ENCODE measurements at regions not wholly inside any gene's neighbourhood (a gene's known extent, or its start where the extent isn't known, plus 50 kb on each side); places are given as distances from the start of the nearest gene placed in this dataset.

DNA sequence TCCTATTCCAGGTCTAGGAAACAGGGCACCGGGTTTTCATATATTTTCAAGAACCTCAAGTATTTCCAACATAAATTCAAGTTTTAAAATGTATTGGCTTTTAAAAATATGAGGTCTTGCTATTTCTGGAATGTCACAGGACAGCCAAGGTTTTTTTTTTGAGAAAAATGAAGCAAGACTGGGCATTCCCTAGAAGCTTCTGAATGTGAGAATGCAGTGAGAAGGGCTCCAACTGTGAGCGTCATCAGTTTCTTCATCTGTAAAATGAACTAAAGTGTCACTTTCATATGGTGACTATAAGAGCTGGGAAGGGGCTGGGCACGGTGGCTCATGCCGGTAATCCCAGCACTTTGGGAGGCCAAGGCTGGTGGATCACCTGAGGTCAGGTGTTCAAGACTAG is 455.8 kb upstream of the MAF start:
- no peak for DNase-seq
- no peak overlapping the region for H3K9ac ChIP-seq (ENCODE audit: extremely low read depth, low read length, poor library complexity, severe bottlenecking)
- no peaks in the 10 kb centered on the region for H3K4me1 ChIP-seq (ENCODE audit: control insufficient read depth, insufficient read depth, low read length)
- H3K36me3 ChIP-seq (ENCODE audit: control insufficient read depth, insufficient read depth, low read length) = no peaks in the 10 kb centered on the region
- Mint-ChIP-seq H3K27ac (no peak overlapping the region), H3K27me3 (ENCODE audit: insufficient read depth) (peaks cover 62% of the 10 kb centered on the region), H3K36me3 (ENCODE audit: low read depth) (no peaks in the 10 kb centered on the region), H3K4me3 (no peak overlapping the region), H3K9me3 (no peaks in the 10 kb centered on the region), H3K4me1 (peaks cover 11% of the 10 kb centered on the region)
- TF ChIP-seq, protein P1, sequence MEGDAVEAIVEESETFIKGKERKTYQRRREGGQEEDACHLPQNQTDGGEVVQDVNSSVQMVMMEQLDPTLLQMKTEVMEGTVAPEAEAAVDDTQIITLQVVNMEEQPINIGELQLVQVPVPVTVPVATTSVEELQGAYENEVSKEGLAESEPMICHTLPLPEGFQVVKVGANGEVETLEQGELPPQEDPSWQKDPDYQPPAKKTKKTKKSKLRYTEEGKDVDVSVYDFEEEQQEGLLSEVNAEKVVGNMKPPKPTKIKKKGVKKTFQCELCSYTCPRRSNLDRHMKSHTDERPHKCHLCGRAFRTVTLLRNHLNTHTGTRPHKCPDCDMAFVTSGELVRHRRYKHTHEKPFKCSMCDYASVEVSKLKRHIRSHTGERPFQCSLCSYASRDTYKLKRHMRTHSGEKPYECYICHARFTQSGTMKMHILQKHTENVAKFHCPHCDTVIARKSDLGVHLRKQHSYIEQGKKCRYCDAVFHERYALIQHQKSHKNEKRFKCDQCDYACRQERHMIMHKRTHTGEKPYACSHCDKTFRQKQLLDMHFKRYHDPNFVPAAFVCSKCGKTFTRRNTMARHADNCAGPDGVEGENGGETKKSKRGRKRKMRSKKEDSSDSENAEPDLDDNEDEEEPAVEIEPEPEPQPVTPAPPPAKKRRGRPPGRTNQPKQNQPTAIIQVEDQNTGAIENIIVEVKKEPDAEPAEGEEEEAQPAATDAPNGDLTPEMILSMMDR (conservative IDR thresholded peaks at IDR 0.05) = no peak
- H3K27me3 ChIP-seq (ENCODE audit: control insufficient read depth, insufficient read depth, low read length, poor library complexity, severe bottlenecking) = peaks cover 70% of the 10 kb centered on the region
- 88 to 90% methylated on average over 3 to 4 of the region's 4 CpGs for WGBS, 2 experiments (ENCODE audit: insufficient coverage in 1 of 2, insufficient read length in 1 of 2)
- no peaks in the 10 kb centered on the region for H3K9me3 ChIP-seq (ENCODE audit: control insufficient read depth, low read length)
- H3K4me3 ChIP-seq (ENCODE audit: low read length) = no peak overlapping the region
- no peak overlapping the region for H3K27ac ChIP-seq (ENCODE audit: low read depth, low read length)

GRCh38 chr16:80055831-80056230 is 455.3 kb upstream of the MAF start:
- H3K27ac Mint-ChIP-seq = no peak overlapping the region
- Histone ChIP-seq H3K4me1 (ENCODE audit: control insufficient read depth, insufficient read depth, low read length) (no peaks in the 10 kb centered on the region), H3K36me3 (ENCODE audit: control insufficient read depth, insufficient read depth, low read length) (no peaks in the 10 kb centered on the region), H3K9me3 (ENCODE audit: control insufficient read depth, low read length) (no peaks in the 10 kb centered on the region), H3K4me3 (ENCODE audit: low read length) (no peak overlapping the region), H3K9ac (ENCODE audit: extremely low read depth, low read length, poor library complexity, severe bottlenecking) (no peak overlapping the region), H3K27me3 (ENCODE audit: control insufficient read depth, insufficient read depth, low read length, poor library complexity, severe bottlenecking) (peaks cover 69% of the 10 kb centered on the region), H3K27ac (ENCODE audit: low read depth, low read length) (no peak overlapping the region)
- H3K4me3 Mint-ChIP-seq = no peak overlapping the region
- 91 to 100% methylated on average over 3 of the region's 3 CpGs for WGBS, 2 experiments (ENCODE audit: insufficient coverage in 1 of 2, insufficient read length in 1 of 2)
- H3K4me1 Mint-ChIP-seq = peaks cover 11% of the 10 kb centered on the region
- peaks cover 64% of the 10 kb centered on the region for H3K27me3 Mint-ChIP-seq (ENCODE audit: insufficient read depth)
- H3K36me3 Mint-ChIP-seq (ENCODE audit: low read depth) = no peaks in the 10 kb centered on the region
- no peak for DNase-seq
- TF ChIP-seq, protein P1 (conservative IDR thresholded peaks at IDR 0.05) = no peak
- peaks cover 3% of the 10 kb centered on the region for H3K9me3 Mint-ChIP-seq

DNA sequence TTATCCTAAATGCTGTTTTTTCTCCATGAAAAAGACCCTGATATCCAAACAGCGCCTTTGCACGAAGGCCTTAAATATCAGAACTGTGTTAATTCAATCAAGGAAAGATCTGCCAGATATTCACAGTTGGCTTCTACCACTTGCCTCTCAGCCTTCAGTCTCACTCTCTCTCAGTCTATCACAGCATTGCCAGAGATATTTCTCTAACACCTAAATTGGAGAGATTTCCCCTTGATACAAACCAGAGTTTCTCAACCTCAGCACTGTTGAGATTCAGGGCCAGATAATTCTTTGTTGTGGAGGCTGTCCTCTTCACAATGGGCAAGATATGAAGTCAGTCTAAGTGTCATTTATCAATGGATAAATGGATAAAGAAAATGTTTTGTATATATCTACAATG is 454.1 kb upstream of the MAF start:
- Histone ChIP-seq H3K4me3 (ENCODE audit: low read length) (no peak overlapping the region), H3K27ac (ENCODE audit: low read depth, low read length) (no peak overlapping the region), H3K9me3 (ENCODE audit: control insufficient read depth, low read length) (peaks cover 3% of the 10 kb centered on the region), H3K36me3 (ENCODE audit: control insufficient read depth, insufficient read depth, low read length) (no peaks in the 10 kb centered on the region), H3K27me3 (ENCODE audit: control insufficient read depth, insufficient read depth, low read length, poor library complexity, severe bottlenecking) (peaks cover 66% of the 10 kb centered on the region), H3K9ac (ENCODE audit: extremely low read depth, low read length, poor library complexity, severe bottlenecking) (no peak overlapping the region), H3K4me1 (ENCODE audit: control insufficient read depth, insufficient read depth, low read length) (no peaks in the 10 kb centered on the region)
- no peak overlapping the region for H3K4me3 Mint-ChIP-seq
- H3K4me1 Mint-ChIP-seq = peaks cover 11% of the 10 kb centered on the region
- peaks cover 8% of the 10 kb centered on the region for H3K9me3 Mint-ChIP-seq
- DNase-seq = no peak
- H3K27me3 Mint-ChIP-seq (ENCODE audit: insufficient read depth) = peaks cover 59% of the 10 kb centered on the region
- WGBS, 2 experiments (ENCODE audit: insufficient coverage in 1 of 2, insufficient read length in 1 of 2) = 100% methylated on average over 2 of the region's 2 CpGs
- TF ChIP-seq, protein P1 (conservative IDR thresholded peaks at IDR 0.05) = no peak
- H3K36me3 Mint-ChIP-seq (ENCODE audit: low read depth) = no peaks in the 10 kb centered on the region
- no peak overlapping the region for H3K27ac Mint-ChIP-seq
